HuH-7.5 (cell line): ENCODE measurements at regions not wholly inside any gene's neighbourhood (a gene's known extent, or its start where the extent isn't known, plus 50 kb on each side); places are given as distances from the start of the nearest gene placed in this dataset.

Experiments used
- DNase-seq: peaks from one replicate; pipeline ENCODE4 v3.0.0; 2011; ENCODE audit warnings: low spot score

GRCh38 chr15:70219966-70220365, 122.2 kb upstream of the TLE3 start:
- no peak for DNase-seq

DNA sequence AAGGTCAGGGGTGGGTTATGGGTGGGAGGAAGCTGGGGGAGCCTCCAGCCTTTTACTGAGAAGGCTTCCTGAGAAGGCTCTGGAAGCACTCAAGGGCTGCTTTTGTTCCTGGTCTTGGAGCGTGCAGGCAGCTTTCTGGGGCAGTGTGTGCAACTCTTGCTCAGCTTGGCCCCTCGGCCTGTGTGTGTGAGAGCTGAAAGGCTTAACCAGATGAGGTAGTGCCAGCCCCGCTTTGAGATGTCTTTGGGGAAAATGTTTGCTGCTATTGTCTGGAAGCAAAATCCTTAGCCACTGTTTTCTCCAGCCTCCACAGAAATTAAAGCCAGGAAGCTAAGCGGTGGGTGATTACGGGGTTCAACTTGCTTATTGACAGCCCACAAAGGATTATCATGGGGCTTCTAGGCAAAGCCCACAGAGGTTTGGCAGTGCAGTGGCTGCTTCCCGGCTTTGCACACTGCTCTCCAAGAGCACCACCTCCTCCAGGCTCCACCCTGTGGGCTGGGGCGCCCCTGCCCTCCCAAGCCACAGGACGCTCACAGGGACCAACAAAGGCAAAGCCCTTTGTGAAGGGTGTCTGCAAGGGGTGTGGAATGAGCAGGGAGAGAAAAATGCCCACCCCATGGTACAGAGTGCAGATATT, 121.7 kb upstream of the TLE3 start:
- no peak for DNase-seq

- DNase-seq = no peak
Observed at GRCh38 chr15:70217226-70218160, 119.8 kb upstream of the TLE3 start.

DNA sequence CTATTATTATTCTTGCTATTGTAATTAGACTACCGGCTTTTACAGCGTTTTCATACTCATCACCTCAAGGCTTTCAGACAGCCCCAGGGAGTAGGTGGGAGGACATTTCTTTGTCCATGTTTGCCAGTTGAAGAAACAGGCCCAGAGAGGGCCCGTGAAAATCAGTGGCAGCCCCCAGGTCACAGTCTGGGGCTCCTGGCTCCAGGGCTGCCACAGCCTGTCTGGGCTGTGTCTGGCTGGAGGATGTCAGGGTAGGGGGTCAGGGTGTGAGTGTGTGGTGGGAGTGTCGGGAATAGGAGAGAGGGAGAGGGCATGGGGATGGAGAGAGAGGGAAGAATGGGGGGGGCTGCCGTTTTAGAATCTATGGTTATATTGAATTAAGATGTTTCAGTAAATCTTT, 118.2 kb upstream of the TLE3 start:
- DNase-seq = no peak

DNA sequence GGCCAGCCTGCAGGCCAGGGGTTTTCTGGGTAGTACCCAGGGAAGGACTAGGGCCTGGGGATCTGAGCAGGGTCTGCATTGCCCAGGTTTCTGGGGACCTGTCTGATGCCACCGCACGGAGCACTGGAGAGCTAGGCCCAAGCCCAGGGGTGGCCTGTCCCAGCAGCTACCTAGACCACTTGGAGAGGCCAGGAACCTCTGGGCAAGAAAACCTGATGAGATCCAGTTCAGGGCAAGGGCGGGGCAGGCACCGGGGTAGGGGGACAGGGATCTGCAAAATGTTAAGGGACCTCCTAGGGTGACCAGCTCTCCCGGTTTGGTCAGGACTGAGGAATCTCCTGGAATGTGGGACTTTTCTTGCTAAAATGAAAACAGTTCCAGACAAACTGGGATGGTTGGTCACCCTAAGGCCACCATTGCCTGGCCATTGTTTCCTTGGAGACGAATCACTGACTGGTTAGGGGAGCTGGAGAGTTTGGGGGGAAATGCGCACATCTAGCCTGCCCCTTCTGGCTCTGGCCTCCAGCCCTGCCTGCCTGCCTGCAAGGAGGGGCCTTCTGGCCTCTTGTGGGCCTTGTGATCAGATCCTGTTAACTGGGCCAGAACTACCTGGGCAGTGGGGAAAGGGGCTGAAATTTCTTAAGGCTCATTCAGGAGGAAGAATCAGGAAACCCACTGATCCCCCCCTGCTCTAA, 117.4 kb upstream of the TLE3 start:
- DNase-seq = no peak

DNA sequence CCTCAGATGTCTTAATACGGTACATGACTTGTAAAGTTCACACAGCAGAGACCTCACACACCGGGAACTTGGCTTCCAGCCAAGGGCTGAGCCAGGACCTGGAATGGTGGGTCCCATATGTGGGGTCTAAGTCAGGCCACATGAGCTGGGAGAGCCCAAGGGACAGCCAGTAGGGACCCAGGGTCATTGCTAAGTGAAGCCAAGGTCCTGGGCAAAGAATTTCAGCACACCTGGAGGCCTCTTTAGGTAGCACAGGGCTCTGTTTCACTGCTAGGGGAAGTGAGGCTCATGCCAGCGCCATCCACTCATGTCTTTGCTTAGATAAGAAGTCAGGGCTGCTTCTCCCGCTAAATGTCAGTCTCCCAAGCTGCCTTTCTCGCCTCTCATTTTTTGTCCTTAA, 116.6 kb upstream of the TLE3 start:
- no peak for DNase-seq

- DNase-seq = no peak
Observed at GRCh38 chr15:70213794-70214193, 116.1 kb upstream of the TLE3 start.

DNA sequence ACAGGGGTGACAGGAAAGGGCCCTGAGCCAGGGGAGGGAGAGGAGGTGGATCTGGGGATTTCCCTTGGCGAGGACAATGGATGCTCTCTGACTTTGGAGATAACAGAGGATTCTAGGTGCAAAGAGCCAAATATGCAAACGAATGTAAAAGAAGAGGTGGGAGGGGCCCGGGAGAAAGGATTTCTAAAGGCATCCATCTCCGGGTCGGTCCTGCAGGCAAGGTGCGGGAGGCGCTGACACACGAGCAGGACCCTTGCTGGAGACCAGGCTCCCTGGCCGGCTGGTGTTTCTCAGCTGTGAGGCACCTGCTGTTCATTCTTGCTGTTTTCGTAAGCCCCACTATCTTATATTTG, 115.2 kb upstream of the TLE3 start:
- no peak for DNase-seq

DNA sequence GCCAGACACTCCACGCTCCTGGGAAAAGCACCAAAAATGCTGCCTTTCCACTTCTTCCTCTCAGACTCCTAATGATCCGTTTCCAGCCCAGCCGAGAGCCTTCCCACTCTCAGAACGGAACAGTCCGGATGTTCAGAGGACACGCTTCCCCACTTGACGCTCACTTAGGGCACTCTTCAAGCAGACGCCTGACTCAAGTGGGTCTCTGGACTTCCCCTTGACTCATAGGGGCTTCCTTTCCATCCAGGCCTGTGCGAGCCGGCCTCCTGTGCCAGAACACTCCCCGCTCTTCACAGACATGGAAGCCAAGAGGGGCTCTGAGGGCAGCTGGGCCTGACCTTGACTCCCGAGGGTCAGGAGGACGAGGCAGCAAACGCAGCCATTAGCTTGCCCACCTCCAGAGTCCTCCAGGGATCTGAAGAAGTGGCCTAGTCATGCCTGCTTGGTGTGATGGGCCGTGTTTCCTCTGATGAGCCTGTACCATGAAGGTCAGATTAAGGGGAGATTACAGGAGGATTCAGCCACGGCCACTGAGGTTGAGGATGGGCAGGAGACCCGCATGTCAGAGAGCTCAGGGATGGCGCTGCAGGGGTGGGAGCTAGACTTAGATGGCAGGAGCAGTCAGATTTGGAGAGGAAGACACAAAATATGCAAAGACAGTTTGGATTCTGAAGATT, 114.7 kb upstream of the TLE3 start:
- DNase-seq = no peak

- no peak for DNase-seq
Observed at GRCh38 chr15:70210528-70210927, 112.8 kb upstream of the TLE3 start.

GRCh38 chr15:70210076-70210475, 112.4 kb upstream of the TLE3 start:
- no peak for DNase-seq

- DNase-seq = no peak
Observed at GRCh38 chr15:70209499-70209898, 111.8 kb upstream of the TLE3 start.

DNA sequence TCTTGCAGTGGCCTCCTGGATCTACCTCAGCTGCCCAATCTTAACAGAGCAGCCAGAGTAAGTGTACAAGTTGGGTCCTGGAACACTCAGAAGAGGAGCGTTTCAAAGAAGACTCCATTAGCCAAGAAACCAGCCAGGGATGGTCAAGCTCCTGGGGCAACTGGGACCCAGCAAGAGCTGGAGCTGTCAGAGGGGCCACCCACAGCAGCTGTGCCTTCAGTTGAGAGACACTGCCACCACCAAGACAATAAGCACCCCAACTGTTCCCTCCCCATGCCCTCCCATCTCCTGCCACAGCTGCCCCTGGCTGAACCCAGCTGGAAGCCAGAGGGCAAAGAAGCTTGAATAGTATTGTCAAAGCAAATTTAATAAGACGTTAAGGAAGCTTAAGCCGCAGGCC, 110.6 kb upstream of the TLE3 start:
- DNase-seq = no peak

GRCh38 chr15:70206668-70207067, 109.0 kb upstream of the TLE3 start:
- no peak for DNase-seq

DNA sequence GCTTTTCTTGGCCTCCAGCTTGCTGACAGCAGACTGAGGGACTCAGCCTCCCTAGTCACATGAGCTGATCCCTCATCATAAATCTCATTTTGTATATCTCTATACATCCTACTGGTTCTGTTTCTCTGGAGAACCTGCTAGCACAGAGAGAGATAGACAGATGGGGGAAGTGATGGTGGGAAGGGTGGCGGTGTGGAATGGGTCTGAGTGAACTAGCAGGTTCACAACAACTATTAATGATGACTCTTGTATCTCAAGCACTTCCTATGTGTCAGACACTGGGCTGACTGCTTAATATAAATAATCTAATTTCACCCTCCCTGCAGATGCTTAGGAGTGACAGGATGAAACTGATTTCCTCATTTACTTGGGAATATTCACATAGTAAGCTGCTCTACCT, 106.9 kb upstream of the TLE3 start:
- DNase-seq = no peak

DNA sequence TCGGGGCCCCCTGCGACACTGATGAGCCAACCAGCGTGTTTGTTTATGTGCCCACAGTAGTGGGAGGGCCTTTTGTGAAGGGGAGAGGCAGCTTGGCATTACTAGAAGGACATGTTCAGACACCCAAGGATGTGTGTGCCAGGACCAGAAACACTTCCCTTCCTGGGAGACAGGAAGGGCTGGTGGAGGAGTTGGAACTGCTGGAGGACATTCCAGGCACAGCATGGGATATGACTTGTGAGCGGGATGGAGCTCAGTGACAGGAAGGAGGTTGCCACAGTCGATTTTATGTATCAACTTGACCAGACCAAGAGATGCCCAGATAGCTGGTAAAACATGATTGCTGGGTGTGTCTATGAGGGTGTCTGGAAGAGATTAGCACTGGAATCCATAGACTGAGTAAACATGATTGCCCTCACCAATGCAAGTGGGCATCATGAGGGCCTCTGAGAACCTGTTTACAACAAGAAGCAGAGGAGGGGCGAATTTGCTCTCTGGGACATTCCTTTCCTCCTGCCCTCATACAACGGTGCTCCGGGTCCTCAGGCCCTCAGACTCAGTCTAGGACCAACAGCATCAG, 106.4 kb upstream of the TLE3 start:
- DNase-seq = no peak

DNA sequence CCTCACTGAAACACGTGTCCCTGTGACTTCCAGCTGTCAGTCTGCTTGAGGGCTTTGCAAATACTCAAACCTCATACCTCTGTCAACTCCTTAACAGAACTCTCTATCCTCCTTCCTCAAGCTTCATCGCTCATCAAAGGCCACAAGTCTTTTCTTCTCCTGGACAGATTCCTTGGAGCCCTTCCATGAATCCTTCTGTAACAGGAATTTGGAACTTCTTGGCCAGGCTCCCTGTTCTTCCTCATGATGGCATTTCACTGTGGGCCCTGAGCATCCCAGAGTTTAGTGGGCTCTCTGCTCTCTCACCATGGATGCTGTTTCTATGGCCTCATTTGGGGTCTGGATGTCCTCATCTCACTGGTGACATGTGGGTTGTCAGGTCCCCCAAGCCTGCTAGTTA, 105.0 kb upstream of the TLE3 start:
- DNase-seq = no peak

- no peak for DNase-seq
Observed at GRCh38 chr15:70201425-70201775, 103.7 kb upstream of the TLE3 start.

GRCh38 chr15:70200511-70201424, 103.1 kb upstream of the TLE3 start:
- DNase-seq = no peak

- no peak for DNase-seq
Observed at GRCh38 chr15:70199540-70200410, 102.1 kb upstream of the TLE3 start.
